GM19035 (cell line): ENCODE measurements at regions not wholly inside any gene's neighbourhood (a gene's known extent, or its start where the extent isn't known, plus 50 kb on each side); places are given as distances from the start of the nearest gene placed in this dataset.
"Not testable (repeated sequence)": the region's sequence is repeated elsewhere in the genome, so short reads cannot be mapped to it uniquely, and the experiment has no call there.

Experiments used
- ATAC-seq: cut with Tn5 transposase; IDR thresholded peaks from one replicate; pipeline ENCODE4 v1.9.1; 2021; ENCODE audit not compliant: unreplicated experiment

DNA sequence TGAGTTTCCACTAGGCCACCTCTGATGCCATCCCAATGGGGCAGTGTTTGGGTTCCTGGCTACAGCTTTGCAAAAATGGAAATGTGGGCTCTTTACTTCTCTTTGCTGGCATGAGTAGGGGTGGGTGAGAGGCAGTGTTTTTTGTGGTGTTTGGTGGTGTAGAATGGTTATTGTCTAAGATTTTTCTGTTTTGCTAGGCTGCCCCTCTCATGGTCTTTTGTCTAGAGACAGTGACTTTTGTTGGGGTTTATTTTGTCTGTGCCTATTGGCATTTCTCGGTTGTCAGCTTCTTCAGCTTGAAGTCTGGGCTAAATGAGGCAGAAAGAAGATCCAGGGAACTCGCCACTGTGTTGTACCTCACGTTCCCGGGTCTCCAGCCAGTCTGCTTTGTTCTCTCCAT lies 112.1 kb downstream of the CENPF start:
- ATAC-seq = no peak

DNA sequence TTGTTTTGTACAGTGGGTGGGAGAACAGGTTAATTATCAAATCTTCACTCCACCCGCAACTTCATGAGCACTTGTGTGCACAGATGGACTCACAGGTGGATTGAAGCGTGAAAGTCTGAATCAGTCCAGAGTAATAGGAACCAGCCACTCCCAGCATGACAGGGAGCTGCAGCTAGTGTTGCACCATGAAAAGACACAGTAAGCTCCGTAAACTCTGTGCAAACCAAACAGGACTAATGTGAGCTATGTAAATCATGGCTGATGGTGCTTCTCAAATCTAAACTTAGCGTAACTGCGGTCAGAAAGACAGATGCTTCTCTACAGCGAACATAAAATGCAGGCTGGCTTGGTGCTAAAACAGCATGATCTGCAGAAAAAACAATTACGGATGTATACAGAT lies 114.4 kb downstream of the CENPF start:
- no peak for ATAC-seq

DNA sequence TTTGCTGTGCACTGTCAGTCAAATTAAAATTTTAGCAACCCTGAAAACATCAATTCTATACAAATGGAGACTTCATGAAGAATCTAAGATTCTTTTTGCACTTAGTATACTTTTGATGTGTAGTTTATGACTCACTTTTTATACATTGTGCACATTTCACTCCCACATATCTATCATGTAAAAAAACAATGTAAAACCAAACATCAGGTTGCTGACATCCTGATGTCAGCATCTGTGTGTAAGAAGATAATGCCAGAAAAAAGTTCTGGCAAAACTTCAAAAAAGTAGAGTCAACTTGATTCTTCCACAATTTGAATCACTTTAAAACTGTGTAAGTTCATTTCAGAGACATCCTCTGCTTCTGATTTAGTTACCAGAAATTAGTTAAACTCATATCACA lies 115.7 kb downstream of the CENPF start:
- no peak for ATAC-seq

DNA sequence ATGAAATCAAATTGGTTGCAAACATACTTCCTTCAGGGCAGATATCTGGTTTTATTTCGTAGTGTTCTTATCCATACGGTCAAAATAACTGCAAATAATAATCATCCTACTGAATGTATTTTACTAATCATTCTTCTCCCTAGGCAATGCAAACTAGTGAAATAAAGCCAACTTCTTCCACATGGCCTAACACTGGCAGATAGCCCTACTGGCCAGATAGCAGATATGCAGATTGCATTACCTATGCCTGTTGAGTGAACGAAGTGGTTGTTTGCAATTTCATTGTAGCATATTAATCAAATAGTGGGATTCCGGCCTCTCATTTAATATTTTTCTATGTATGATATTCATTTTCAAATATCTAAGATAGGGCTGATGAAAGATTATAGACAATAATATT lies 116.2 kb downstream of the CENPF start:
- no peak for ATAC-seq

DNA sequence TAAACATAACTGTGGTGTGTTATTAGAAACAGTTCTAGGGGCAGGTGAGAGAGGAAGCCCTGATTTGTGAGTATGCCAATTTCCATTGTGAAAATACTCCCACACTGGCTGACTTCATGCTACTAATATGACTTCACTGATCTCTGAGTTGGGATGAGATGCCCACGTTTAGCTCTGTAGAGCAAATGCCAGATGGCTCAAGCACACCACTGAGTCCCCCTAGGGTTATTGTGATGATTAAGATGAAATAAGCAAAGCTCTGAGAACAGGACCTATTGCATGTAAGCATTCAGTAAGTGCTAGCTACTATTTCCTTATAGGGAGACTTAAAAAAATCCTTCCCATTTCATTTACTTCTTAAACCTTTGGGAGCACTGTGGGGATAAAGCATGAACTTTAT lies 117.6 kb downstream of the CENPF start:
- ATAC-seq = no peak

DNA sequence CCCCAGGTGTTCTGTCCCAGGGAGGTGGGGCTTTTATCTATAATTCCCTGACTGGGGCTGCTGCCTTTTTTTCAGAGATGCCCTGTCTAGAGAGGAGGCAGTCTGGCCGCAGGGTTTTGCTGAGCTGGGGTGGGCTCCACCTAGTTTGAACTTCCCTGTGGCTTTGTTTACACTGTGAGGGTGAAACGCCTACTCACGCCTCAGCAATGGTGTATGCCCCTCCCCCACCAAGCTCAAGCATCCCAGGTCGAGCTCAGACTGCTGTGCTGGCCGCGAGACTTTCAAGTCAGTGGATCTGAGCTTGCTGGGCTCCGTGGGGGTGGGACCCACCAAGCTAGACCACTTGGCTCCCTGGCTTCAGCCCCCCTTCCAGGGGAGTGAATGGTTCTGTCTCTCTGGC lies 124.3 kb downstream of the CENPF start:
- no peak for ATAC-seq

DNA sequence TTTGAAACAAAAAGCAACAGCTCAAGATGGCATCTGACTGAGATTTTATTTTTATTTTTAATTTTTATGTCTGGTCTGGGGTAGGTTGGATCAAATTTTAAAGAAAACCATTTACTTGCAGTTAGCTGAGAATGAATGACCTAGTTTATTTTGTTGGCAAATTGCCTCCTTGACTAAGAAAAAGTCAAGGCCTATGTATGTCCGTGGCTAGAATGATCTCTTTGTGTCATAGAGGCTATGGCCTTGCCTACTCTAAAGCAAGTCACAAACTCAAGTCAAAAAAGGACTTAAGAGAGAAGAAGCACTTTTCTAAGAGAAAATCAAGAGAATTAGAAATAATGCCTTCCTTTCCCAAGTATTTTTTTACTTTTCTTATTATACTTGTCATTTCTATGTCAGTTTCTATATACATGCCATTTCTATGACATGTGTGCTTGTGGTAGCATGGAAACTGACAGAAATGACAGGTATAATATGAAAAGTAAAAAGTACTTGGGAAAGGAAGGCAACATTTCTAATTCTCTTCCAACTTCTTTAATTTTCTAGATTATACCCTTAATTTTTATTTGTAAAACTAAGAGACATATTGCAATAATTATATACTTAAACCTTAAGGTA lies 136.7 kb downstream of the CENPF start:
- ATAC-seq = no peak

DNA sequence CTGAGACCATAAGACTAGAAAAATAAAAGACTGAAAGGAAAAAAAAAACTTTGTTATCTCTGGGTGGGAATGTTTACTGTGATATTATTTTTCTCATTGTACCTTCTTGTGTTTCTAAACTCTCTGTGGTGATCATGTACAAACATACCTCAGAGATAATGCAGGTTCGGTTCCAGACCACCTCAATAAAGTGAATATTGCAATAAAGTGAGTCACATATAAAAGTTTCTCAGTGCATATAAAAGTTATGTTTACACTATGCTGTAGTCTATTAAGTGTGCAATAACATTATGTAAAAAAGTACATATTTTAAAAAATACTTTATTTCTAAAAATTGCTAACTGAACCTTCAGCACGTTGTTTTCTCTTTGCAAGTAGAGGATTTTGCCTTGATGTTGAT lies 137.5 kb downstream of the CENPF start:
- no peak for ATAC-seq

DNA sequence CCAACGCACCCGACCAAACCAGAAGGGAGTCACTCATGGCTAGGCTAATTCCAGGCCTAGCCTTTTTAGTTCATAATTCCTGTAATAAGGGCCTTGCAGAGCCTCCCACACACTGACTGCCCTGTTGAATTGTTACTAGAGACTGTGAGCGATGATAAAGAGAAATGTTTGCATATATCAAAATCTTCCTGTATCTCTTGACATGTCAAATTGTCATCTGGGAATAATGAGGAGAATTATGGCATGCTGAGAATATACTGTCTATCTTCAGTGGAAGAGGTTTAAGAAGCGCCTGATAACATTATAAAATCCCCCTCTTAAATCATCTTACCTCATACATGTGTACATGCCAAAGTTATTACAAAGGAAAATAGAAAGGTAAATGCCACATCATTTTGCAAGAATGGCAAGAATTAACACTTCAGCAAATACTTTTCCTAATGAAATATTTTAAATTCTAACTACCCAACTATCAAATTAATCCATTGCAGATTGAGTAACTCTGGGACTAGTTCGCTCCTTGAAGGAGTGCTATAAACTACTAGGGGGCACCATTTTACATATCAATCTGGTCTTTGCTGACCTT lies 144.1 kb downstream of the CENPF start:
- ATAC-seq = no peak

DNA sequence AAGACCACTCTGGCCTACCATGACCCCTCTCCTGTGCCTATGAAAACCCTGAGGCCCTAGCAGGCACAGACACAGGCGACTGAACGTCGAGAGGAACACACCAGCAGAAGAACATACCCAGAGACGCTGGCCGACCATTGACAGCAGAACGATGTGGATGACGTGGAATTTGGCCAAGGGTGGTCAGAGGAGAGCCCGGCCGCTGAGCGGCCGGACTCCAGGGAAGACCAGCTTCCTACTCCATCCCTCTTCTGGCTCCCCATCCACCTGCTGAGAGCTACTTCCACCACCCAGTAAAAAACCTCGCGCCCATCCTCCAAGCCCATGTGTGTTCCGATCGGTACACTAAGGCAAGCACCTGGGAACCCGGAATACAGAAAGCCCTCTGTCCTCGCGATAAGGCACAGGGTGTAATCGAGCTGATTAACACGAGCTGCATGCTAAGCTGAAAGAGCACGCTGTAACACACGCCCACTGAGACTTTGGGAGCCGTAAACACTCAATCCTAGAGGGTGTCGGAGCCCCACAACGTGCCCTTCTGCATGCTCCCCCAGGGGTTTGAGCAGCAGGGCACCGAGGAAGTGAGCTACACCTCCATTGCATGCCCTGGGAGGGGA lies 150.3 kb downstream of the CENPF start:
- ATAC-seq = no peak

DNA sequence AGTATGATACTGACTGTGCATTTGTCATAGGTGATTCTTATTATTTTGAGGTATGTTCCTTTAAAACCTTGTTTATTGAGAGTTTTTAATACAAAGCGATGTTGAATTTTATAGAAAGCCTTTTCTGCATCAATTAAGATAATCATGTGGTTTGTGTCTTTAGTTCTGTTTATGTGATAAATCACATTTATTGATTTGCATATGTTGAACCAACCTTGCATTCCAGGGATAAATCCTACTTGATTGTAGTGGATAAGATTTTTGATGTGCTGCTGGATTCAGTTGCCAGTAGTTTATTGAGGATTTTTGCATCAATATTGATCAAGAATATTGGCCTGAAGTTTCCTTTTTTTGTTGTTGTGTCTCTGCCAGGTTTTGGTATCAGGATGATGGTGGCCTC lies 158.0 kb downstream of the CENPF start:
- no peak for ATAC-seq

DNA sequence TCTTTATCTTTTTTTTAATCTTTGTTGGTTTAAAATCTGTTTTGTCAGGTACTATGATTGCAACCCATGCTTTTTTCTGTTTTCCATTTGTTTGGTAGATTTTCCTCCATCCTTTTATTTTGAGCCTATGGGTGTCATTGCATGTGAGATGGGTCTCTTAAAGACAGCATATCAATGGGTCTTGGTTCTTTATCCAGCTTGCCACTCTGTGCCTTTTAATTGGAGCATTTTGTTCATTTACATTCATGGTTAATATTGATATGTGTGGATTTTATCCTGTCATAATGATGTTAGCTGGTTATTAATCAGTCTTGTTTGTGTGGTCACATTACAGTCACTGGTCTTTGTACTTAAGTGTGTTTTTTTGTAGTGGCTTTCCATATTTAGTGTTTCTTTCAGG lies 159.9 kb downstream of the CENPF start:
- no peak for ATAC-seq

DNA sequence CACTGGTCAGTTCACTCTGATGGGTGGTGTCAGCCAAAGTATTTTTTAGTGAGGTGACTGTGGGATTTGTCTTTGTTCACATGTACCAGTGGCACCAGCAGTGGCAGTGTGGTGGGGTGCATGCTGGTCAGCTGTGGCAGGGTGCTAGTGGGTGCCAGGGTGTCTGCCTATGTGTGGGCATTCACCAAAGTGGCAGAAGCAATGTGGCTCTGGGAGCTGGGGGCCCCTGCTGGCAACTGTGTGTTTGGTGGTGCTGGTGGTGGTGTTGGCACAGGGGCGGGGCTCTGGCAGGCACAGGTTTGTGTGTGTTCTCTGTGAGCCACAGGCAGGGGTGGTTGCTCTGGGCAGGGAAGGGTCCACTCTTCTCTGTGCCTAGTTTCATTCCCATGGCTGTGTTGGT lies 161.5 kb downstream of the CENPF start:
- no peak for ATAC-seq

DNA sequence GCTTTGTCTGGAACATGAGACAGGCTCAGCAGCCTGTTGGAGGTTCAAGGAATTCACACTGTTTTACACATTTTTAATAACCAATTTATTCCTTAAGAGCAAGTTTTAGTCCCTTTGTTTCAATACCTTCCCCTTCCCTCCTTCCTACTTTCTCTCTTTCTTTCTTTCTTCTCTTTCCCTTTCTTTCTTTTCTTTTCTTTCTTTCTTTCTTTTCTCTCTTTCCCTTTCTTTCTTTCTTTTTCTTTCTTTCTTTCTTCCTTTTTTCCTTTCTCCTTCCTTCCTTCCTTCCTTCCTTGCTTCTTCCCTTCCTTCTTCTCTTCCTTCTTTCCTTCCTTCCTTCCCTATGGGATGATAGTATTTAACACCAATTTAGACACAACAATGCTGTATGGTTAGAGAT lies 164.2 kb downstream of the CENPF start:
- ATAC-seq = no peak

DNA sequence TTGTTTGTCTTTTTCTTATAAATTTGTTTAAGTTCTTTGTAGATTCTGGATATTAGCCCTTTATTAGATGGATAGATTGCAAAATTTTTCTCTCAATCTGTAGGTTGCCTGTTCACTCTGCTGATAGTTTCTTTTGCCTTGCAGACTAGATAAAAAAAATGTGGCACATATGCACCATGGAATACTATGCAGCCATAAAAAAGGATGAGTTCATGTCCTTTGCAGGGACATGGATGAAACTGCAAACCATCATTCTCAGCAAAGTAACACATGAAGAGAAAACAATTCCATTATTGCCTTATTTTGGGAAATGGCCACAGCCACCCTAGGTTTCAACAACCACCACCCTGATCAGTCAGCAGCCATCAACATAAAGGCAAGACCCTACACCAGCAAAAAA lies 166.7 kb downstream of the CENPF start:
- not testable (repeated sequence) for ATAC-seq

DNA sequence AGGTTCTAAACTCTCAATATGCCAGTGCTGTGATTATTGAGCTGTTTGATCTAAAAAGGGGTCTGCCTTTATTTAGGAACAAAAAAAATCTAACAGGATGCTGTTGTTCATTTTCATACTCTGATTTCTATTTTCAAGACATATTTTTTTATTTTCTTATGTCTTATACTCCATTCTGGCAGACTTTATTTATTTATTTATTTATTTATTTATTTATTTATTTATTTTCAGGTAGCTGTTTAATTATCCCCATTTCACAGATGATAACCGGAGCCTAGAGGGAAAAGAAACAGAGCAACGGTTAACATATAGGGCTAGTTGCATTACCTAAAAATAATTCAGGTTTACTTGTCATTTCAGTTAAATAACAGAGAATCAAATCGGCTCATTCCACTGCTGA lies 174.4 kb downstream of the CENPF start:
- no peak for ATAC-seq

DNA sequence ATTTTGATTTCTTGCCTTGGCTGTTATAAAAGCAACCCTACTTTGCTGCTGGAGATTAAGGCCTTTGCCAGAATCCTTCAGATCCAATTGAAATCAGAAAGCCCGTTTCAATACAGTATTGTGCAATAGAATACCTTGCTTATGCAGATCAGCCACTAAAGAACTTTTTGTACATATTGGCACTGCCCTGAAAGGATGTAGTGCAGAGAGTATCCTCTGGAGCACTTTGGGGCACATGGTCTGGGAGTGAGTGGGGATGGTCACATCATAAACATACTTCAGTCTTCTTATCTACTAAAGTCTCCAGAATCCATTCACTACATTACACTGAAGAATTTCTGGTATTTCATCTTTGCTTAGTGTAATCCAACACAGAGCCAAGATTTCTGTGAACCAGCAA lies 189.0 kb downstream of the CENPF start:
- ATAC-seq = no peak

DNA sequence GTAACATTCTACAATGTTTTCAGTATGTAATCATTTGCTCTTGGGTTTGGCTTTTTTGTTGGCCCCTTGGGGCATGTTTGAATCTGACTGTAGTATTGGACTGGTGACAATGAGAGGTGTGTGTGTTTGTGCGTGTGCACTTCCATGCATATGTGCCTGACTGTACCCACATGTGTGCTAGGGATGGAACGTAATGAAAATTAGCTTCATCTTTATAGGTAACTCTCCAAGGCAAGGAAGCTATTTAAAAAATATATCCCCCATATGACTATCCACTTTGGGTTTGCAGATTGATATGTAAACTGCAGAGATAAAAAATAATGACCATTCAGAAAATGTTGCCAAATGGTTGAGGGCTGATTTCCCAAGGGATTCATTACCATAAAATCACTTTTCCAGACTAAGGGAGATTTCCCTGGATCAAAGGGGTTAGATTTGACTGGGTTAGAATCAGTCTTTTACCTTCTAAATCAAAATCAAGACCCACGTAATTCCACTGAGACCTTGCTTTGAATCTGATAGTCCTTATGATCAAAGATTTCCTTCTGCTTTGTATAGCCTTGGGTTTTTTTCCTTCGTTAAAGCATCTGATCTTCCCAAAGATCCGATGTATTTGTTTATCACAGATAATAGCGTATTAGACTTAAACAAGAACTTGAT lies 189.7 kb downstream of the CENPF start:
- no peak for ATAC-seq

DNA sequence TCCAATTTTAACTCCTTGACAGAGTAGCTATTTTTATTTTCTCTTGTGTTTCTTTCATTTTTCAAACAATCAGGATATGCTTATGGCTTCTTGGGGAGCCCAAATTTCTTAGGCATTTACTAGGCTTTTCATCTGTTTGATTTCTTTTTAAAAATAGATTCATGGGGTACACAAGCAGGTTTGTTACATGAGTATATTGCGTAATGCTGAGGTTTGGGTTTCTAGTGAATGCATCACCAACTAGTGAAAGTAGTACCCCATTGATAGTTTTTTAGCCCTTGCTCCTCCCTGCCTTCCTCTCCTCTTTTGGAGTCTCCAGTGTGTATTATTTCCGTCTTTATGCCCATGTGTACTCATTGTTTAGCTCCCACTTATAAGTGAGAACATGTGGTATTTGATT lies 190.7 kb downstream of the CENPF start:
- ATAC-seq = no peak

DNA sequence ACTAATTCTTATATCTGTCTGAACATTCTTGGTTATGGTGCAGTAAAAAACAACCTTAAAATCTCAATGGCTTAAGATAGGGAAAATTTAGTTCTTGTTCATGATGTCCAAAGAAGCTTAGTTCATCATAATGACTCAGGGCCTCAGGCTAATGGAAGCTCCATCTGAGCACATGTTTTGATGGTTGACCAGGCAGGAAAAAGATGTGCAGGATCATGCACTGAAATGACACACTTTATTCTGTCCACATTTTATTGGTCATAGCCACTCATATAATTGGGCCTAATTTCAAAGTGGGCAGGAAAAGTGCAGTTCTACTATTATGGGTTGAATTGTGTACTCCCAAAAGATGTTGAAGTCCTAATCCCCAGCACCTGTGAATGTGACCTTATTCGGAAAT lies 198.2 kb downstream of the CENPF start:
- no peak for ATAC-seq

DNA sequence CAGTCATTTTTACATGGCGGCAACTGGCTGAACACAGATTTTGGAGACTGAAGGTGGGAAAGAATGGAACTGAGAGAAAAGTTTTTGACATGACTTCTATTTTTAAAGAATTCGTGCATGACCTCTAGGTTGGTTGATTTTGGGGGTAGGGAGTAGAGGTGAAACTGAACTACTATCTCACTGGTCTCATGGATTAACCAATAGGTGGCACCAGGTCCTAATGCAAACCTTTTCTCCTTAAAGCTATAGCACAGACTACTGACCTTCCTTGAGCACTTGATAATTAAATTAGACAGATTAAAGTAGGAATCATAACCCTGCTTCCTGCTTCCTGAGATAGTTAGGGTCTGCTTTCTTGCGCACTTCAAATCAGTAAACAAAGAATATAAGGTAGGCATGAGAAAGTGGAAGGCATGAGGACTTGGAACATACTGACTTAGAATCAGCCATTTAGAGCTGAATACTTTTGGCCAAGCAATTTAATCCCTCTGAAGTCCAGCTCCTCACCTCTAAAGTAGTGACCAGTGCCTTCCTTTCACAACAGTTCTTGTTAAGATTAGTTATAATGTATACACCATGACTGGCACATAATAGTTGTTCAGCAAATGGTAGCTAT lies 206.0 kb downstream of the CENPF start:
- no peak for ATAC-seq

DNA sequence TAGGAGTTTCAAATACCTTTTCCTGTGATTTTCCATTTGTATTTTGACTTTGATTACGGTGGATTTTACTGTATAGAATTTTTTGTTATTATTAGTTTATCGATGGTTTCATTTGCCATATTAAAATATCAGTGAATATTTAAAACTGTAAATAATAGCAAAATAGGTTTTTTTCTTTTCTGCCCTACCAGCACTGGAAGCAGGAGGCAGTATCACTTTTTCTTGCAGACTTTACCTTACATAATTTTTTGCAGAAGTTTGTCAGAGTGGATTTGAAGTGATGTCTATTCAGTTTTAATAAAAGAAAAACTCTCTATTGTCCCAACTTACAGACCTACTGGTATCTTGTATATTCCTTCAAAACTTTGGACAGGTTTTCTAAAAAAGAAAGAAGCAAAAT lies 213.6 kb downstream of the CENPF start:
- ATAC-seq = no peak
